Naive B cell (primary cell): ENCODE measurements at regions not wholly inside any gene's neighbourhood (a gene's known extent, or its start where the extent isn't known, plus 50 kb on each side); places are given as distances from the start of the nearest gene placed in this dataset.

Experiments
- ATAC-seq, 2 donors: fragments of 150-1000 bp; cut with Tn5 transposase; 2 replicates each; pipeline ENCODE4 v1.10.0; 2021; ENCODE audit warnings: low read depth in 2 of 2, mild to moderate bottlenecking in 2 of 2, moderate library complexity in 2 of 2
- DNase-seq: peaks from one replicate; pipeline ENCODE4 v3.0.0; 2022
- H3K27ac Mint-ChIP-seq, 6 donors: one replicate each; pipeline ENCODE4 v1.8.0; 2020 to 2022; ENCODE audit warnings: mild to moderate bottlenecking in 6 of 6, mixed read lengths in 6 of 6, moderate library complexity in 5 of 6, inconsistent platforms in 2 of 6
- H3K27me3 Mint-ChIP-seq, 3 donors: one replicate each; pipeline ENCODE4 v1.8.0; 2021 to 2022; ENCODE audit warnings: mixed read lengths in 3 of 3, mild to moderate bottlenecking in 1 of 3
- H3K36me3 Mint-ChIP-seq, 2 donors: one replicate each; pipeline ENCODE4 v1.8.0; 2020 to 2022; ENCODE audit warnings: mixed read lengths in 2 of 2, inconsistent platforms in 1 of 2, mild to moderate bottlenecking in 1 of 2
- H3K4me1 Mint-ChIP-seq, 3 donors: one replicate each; pipeline ENCODE4 v1.8.0; 2020 to 2022; ENCODE audit warnings: mixed read lengths in 3 of 3, inconsistent platforms in 1 of 3, mild to moderate bottlenecking in 1 of 3, moderate library complexity in 1 of 3
- H3K4me3 Mint-ChIP-seq, 8 donors: one replicate each; pipeline ENCODE4 v1.8.0; 2020 to 2022; ENCODE audit warnings: mild to moderate bottlenecking in 8 of 8, mixed read lengths in 8 of 8, moderate library complexity in 8 of 8, inconsistent platforms in 2 of 8
- H3K9me3 Mint-ChIP-seq, 7 donors: one replicate each; pipeline ENCODE4 v1.8.0; 2020 to 2022; ENCODE audit warnings: mixed read lengths in 7 of 7, mild to moderate bottlenecking in 5 of 7, inconsistent platforms in 2 of 7, moderate library complexity in 1 of 7

GRCh38 chr3:170728181-170728580, 141.8 kb downstream of the RPL22L1 start:
- Mint-ChIP-seq H3K27me3 (no peaks in the 10 kb centered on the region), H3K4me3 (no peak overlapping the region), H3K27ac (no peak overlapping the region), H3K36me3 (no peaks in the 10 kb centered on the region), H3K4me1 (no peaks in the 10 kb centered on the region), H3K9me3 (no peaks in the 10 kb centered on the region)
- DNase-seq (no peak), ATAC-seq (no peak)

GRCh38 chr3:170727754-170728153, 141.9 kb upstream of the SLC7A14 start:
- DNase-seq: no peak
- H3K36me3 Mint-ChIP-seq: no peaks in the 10 kb centered on the region
- no peaks in the 10 kb centered on the region for H3K27me3 Mint-ChIP-seq
- ATAC-seq: no peak
- H3K4me3 Mint-ChIP-seq: no peak overlapping the region
- H3K9me3 Mint-ChIP-seq: no peaks in the 10 kb centered on the region
- H3K4me1 Mint-ChIP-seq: no peaks in the 10 kb centered on the region
- no peak overlapping the region for H3K27ac Mint-ChIP-seq

- Mint-ChIP-seq H3K36me3 (no peaks in the 10 kb centered on the region), H3K27ac (no peak overlapping the region), H3K27me3 (no peaks in the 10 kb centered on the region), H3K4me3 (no peak overlapping the region), H3K9me3 (no peaks in the 10 kb centered on the region), H3K4me1 (no peaks in the 10 kb centered on the region)
- no peak for ATAC-seq
- no peak for DNase-seq
Measured at GRCh38 chr3:170726976-170727661, 141.2 kb upstream of the SLC7A14 start.

- ATAC-seq: no peak
- no peaks in the 10 kb centered on the region for H3K4me1 Mint-ChIP-seq
- H3K9me3 Mint-ChIP-seq: peaks cover 0 to under 1% (median 0%) of the 10 kb centered on the region in 7 donors
- no peak overlapping the region for H3K27ac Mint-ChIP-seq
- no peaks in the 10 kb centered on the region for H3K36me3 Mint-ChIP-seq
- no peak overlapping the region for H3K4me3 Mint-ChIP-seq
- DNase-seq: no peak
- H3K27me3 Mint-ChIP-seq: peaks cover 0 to under 1% (median 0%) of the 10 kb centered on the region in 3 donors
Measured at GRCh38 chr3:170725285-170725731, 139.4 kb upstream of the SLC7A14 start.

- ATAC-seq: no peak
- no peak for DNase-seq
- Mint-ChIP-seq H3K4me1 (no peaks in the 10 kb centered on the region), H3K27ac (no peak overlapping the region), H3K9me3 (peaks cover 0 to 4% (median 0%) of the 10 kb centered on the region in 7 donors), H3K27me3 (peaks cover 0 to 6% (median 0%) of the 10 kb centered on the region in 3 donors), H3K4me3 (no peak overlapping the region), H3K36me3 (no peaks in the 10 kb centered on the region)
Measured at GRCh38 chr3:170724599-170725280, 138.9 kb upstream of the SLC7A14 start.

- peaks cover 0 to 14% (median 4%) of the 10 kb centered on the region in 7 donors for H3K9me3 Mint-ChIP-seq
- no peak overlapping the region for H3K27ac Mint-ChIP-seq
- H3K36me3 Mint-ChIP-seq: peaks cover 0 to 7% of the 10 kb centered on the region in 2 donors
- no peak for DNase-seq
- H3K4me1 Mint-ChIP-seq: no peaks in the 10 kb centered on the region
- no peak overlapping the region for H3K4me3 Mint-ChIP-seq
- H3K27me3 Mint-ChIP-seq: peaks cover 5 to 16% (median 10%) of the 10 kb centered on the region in 3 donors
- ATAC-seq: no peak
Measured at GRCh38 chr3:170723241-170723640, 137.4 kb upstream of the SLC7A14 start.

- H3K27me3 Mint-ChIP-seq: peaks cover 14 to 26% (median 17%) of the 10 kb centered on the region in 3 donors
- H3K27ac Mint-ChIP-seq: no peak overlapping the region
- H3K4me3 Mint-ChIP-seq: no peak overlapping the region
- ATAC-seq (no peak), DNase-seq (no peak)
- H3K36me3 Mint-ChIP-seq: peaks cover 0 to 7% of the 10 kb centered on the region in 2 donors
- H3K9me3 Mint-ChIP-seq: peaks cover 0 to 20% (median 4%) of the 10 kb centered on the region in 7 donors
- H3K4me1 Mint-ChIP-seq: no peaks in the 10 kb centered on the region
Measured at GRCh38 chr3:170721563-170721962, 135.7 kb upstream of the SLC7A14 start.

- peaks cover 0 to 7% of the 10 kb centered on the region in 2 donors for H3K36me3 Mint-ChIP-seq
- H3K27me3 Mint-ChIP-seq: peaks cover 22 to 43% (median 32%) of the 10 kb centered on the region in 3 donors
- H3K4me3 Mint-ChIP-seq: no peak overlapping the region
- peaks cover 0 to 30% (median 7%) of the 10 kb centered on the region in 7 donors for H3K9me3 Mint-ChIP-seq
- H3K4me1 Mint-ChIP-seq: no peaks in the 10 kb centered on the region
- no peak for DNase-seq
- no peak overlapping the region for H3K27ac Mint-ChIP-seq
- ATAC-seq: no peak
Measured at GRCh38 chr3:170719300-170719699, 133.4 kb upstream of the SLC7A14 start.

GRCh38 chr3:170718848-170719247, 133.0 kb upstream of the SLC7A14 start:
- Mint-ChIP-seq H3K4me1 (no peaks in the 10 kb centered on the region), H3K9me3 (peaks cover 0 to 30% (median 7%) of the 10 kb centered on the region in 7 donors), H3K36me3 (peaks cover 0 to 7% of the 10 kb centered on the region in 2 donors), H3K27me3 (peaks cover 22 to 43% (median 32%) of the 10 kb centered on the region in 3 donors), H3K4me3 (no peak overlapping the region), H3K27ac (no peak overlapping the region)
- DNase-seq (no peak), ATAC-seq (no peak)

GRCh38 chr3:170717410-170718402, 131.8 kb upstream of the SLC7A14 start:
- DNase-seq: no peak
- H3K9me3 Mint-ChIP-seq: peaks cover 0 to 30% (median 7%) of the 10 kb centered on the region in 7 donors

GRCh38 chr3:170716172-170716805, 130.4 kb upstream of the SLC7A14 start:
- Mint-ChIP-seq H3K27me3 (peaks cover 27 to 47% (median 35%) of the 10 kb centered on the region in 3 donors), H3K9me3 (peaks cover 0 to 30% (median 7%) of the 10 kb centered on the region in 7 donors), H3K27ac (no peak overlapping the region), H3K4me3 (no peak overlapping the region), H3K36me3 (peaks cover 0 to 7% of the 10 kb centered on the region in 2 donors), H3K4me1 (no peaks in the 10 kb centered on the region)
- DNase-seq: no peak
- no peak for ATAC-seq

More at GRCh38 chr3:170717410-170718402, 131.8 kb upstream of the SLC7A14 start:
- H3K4me1 Mint-ChIP-seq: no peaks in the 10 kb centered on the region
- no peak overlapping the region for H3K27ac Mint-ChIP-seq
- H3K27me3 Mint-ChIP-seq: peaks cover 22 to 43% (median 32%) of the 10 kb centered on the region in 3 donors
- no peak for ATAC-seq
- no peak overlapping the region for H3K4me3 Mint-ChIP-seq
- H3K36me3 Mint-ChIP-seq: peaks cover 0 to 7% of the 10 kb centered on the region in 2 donors

GRCh38 chr3:170714562-170715535, 129.0 kb upstream of the SLC7A14 start:
- Mint-ChIP-seq H3K27me3 (peaks cover 28 to 61% (median 38%) of the 10 kb centered on the region in 3 donors), H3K4me1 (no peaks in the 10 kb centered on the region)
- DNase-seq: no peak

More at GRCh38 chr3:170714562-170715535, 129.0 kb upstream of the SLC7A14 start:
- H3K4me3 Mint-ChIP-seq: no peak overlapping the region
- H3K9me3 Mint-ChIP-seq: peaks cover 6 to 42% (median 13%) of the 10 kb centered on the region in 7 donors
- peaks cover 0 to 11% of the 10 kb centered on the region in 2 donors for H3K36me3 Mint-ChIP-seq
- H3K27ac Mint-ChIP-seq: no peak overlapping the region
- no peak for ATAC-seq
